ENCODE measurements at regions not wholly inside any gene's neighbourhood (a gene's known extent, or its start where the extent isn't known, plus 50 kb on each side); places are given as distances from the start of the nearest gene placed in this dataset.

DNA sequence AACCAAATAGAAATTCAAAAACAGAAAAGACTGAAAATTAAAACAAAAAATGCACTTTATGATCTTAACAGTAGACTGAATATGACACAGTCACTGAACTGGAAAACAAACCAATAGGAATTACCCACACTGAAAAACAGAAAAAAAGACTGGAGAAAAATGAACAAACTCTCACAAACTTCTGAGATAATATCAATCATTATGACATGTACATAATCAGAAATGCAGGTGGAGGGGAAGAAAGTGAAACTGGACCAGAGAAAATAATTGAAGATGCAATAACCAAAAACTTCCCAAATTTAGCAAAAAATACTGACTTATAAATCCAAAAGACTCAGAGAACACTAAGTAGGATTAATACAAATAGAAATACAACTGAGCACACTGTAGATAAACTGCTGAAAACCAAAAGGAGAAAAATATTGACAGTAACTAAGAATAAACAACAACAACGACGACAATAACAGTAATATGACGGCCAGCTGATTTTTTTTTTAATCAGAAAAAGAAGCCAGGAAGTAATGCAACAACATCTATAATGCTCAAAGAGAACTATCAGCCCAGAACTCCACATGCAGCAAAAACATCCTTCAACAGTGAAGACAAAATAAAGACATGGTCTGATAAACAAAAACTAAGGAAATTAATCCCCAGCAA, 108.1 kb downstream of the ZFAND4 start:
- H3K27ac ChIP-seq (ENCODE audit: low read depth in 1 of 2, low read length in 2 of 2): no peak overlapping the region
- POLR2A ChIA-PET: no interaction called here
- no peaks in the 10 kb centered on the region for H3K4me1 ChIP-seq (ENCODE audit: insufficient read depth, low read length)
- intact Hi-C loops (cut with DNase I, micrococcal nuclease): no loop called here
- H3K36me3 ChIP-seq (ENCODE audit: insufficient read depth, low read length): no peaks in the 10 kb centered on the region
- H3K9me3 Mint-ChIP-seq: no peaks in the 10 kb centered on the region
- H3K4me3 ChIP-seq (ENCODE audit: low read length): no peak overlapping the region
- no peak overlapping the region for H3K27ac Mint-ChIP-seq
- peaks cover 10% of the 10 kb centered on the region for H3K36me3 Mint-ChIP-seq (ENCODE audit: low read depth)
- H3K27me3 ChIP-seq (ENCODE audit: control insufficient read depth in 1 of 2, insufficient read depth in 2 of 2, low read length in 2 of 2): no peaks in the 10 kb centered on the region
- H3K27me3 Mint-ChIP-seq: no peaks in the 10 kb centered on the region
- ATAC-seq (ENCODE audit: poor library complexity) (no peak), DNase-seq (no peak)
- TF ChIP-seq, protein P1, sequence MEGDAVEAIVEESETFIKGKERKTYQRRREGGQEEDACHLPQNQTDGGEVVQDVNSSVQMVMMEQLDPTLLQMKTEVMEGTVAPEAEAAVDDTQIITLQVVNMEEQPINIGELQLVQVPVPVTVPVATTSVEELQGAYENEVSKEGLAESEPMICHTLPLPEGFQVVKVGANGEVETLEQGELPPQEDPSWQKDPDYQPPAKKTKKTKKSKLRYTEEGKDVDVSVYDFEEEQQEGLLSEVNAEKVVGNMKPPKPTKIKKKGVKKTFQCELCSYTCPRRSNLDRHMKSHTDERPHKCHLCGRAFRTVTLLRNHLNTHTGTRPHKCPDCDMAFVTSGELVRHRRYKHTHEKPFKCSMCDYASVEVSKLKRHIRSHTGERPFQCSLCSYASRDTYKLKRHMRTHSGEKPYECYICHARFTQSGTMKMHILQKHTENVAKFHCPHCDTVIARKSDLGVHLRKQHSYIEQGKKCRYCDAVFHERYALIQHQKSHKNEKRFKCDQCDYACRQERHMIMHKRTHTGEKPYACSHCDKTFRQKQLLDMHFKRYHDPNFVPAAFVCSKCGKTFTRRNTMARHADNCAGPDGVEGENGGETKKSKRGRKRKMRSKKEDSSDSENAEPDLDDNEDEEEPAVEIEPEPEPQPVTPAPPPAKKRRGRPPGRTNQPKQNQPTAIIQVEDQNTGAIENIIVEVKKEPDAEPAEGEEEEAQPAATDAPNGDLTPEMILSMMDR (IDR thresholded peaks at IDR 0.05): no peak
- H3K4me1 Mint-ChIP-seq (ENCODE audit: low read depth): peaks cover 47% of the 10 kb centered on the region
- H3K9me3 ChIP-seq (ENCODE audit: control insufficient read depth in 1 of 2, insufficient read depth in 1 of 2, low read length in 2 of 2): no peaks in the 10 kb centered on the region
- H3K4me3 Mint-ChIP-seq: no peak overlapping the region
- CTCF ChIA-PET: no interaction called here

GRCh38 chr10:45561952-45562351, 110.6 kb downstream of the ZFAND4 start:
- intact Hi-C loops (cut with DNase I, micrococcal nuclease): no loop called here
- peaks cover 7% of the 10 kb centered on the region for H3K36me3 Mint-ChIP-seq (ENCODE audit: low read depth)
- H3K4me1 Mint-ChIP-seq (ENCODE audit: low read depth): peaks cover 58% of the 10 kb centered on the region

GRCh38 chr10:45560262-45560661, 112.3 kb downstream of the ZFAND4 start:
- no peak overlapping the region for H3K4me3 ChIP-seq (ENCODE audit: low read length)
- DNase-seq (no peak), ATAC-seq (ENCODE audit: poor library complexity) (no peak)
- H3K4me1 ChIP-seq (ENCODE audit: insufficient read depth, low read length): peaks cover 16% of the 10 kb centered on the region
- intact Hi-C loops (cut with DNase I, micrococcal nuclease): no loop called here
- CTCF ChIA-PET: no interaction called here
- Mint-ChIP-seq H3K27ac (no peak overlapping the region), H3K27me3 (no peaks in the 10 kb centered on the region), H3K4me1 (ENCODE audit: low read depth) (peaks cover 71% of the 10 kb centered on the region), H3K4me3 (no peak overlapping the region), H3K9me3 (no peaks in the 10 kb centered on the region), H3K36me3 (ENCODE audit: low read depth) (peaks cover 7% of the 10 kb centered on the region)
- TF ChIP-seq, protein P1 (IDR thresholded peaks at IDR 0.05): no peak
- no peaks in the 10 kb centered on the region for H3K27me3 ChIP-seq (ENCODE audit: control insufficient read depth in 1 of 2, insufficient read depth in 2 of 2, low read length in 2 of 2)
- no peak overlapping the region for H3K27ac ChIP-seq (ENCODE audit: low read depth in 1 of 2, low read length in 2 of 2)
- H3K36me3 ChIP-seq (ENCODE audit: insufficient read depth, low read length): no peaks in the 10 kb centered on the region
- POLR2A ChIA-PET: no interaction called here
- no peaks in the 10 kb centered on the region for H3K9me3 ChIP-seq (ENCODE audit: control insufficient read depth in 1 of 2, insufficient read depth in 1 of 2, low read length in 2 of 2)

More at GRCh38 chr10:45561952-45562351, 110.6 kb downstream of the ZFAND4 start:
- Mint-ChIP-seq H3K9me3 (no peaks in the 10 kb centered on the region), H3K27ac (no peak overlapping the region), H3K4me3 (no peak overlapping the region), H3K27me3 (no peaks in the 10 kb centered on the region)
- ChIA-PET CTCF (no interaction called here), POLR2A (no interaction called here)
- H3K4me3 ChIP-seq (ENCODE audit: low read length): no peak overlapping the region
- TF ChIP-seq, protein P1 (IDR thresholded peaks at IDR 0.05): no peak
- ATAC-seq (ENCODE audit: poor library complexity) (no peak), DNase-seq (no peak)
- H3K9me3 ChIP-seq (ENCODE audit: control insufficient read depth in 1 of 2, insufficient read depth in 1 of 2, low read length in 2 of 2): no peaks in the 10 kb centered on the region
- no peak overlapping the region for H3K27ac ChIP-seq (ENCODE audit: low read depth in 1 of 2, low read length in 2 of 2)
- no peaks in the 10 kb centered on the region for H3K36me3 ChIP-seq (ENCODE audit: insufficient read depth, low read length)
- H3K4me1 ChIP-seq (ENCODE audit: insufficient read depth, low read length): peaks cover 16% of the 10 kb centered on the region
- no peaks in the 10 kb centered on the region for H3K27me3 ChIP-seq (ENCODE audit: control insufficient read depth in 1 of 2, insufficient read depth in 2 of 2, low read length in 2 of 2)
